ENCODE measurements at regions not wholly inside any gene's neighbourhood (a gene's known extent, or its start where the extent isn't known, plus 50 kb on each side); places are given as distances from the start of the nearest gene placed in this dataset.

GRCh38 chr10:44557596-44558191, 172.8 kb upstream of the CXCL12 start:
- DNase-seq = no peak

GRCh38 chr10:44558521-44558920, 173.6 kb upstream of the CXCL12 start:
- Histone ChIP-seq H3K27ac (ENCODE audit: low read depth, low read length) (no peak overlapping the region), H4K91ac (ENCODE audit: low read depth, low read length) (no peak overlapping the region), H3K4ac (ENCODE audit: low read depth, low read length) (no peak overlapping the region), H2AK5ac (ENCODE audit: low read length) (no peak overlapping the region), H2AFZ (ENCODE audit: insufficient read depth, low read length, poor library complexity) (no peak overlapping the region), H3K4me2 (ENCODE audit: low read length) (no peak overlapping the region), H4K12ac (ENCODE audit: low read depth, low read length) (no peak overlapping the region), H3K14ac (ENCODE audit: low read length) (no peak overlapping the region), H4K8ac (ENCODE audit: low read depth, low read length) (no peak overlapping the region), H3K4me3 (ENCODE audit: low read depth, low read length) (no peak overlapping the region), H3K23ac (ENCODE audit: low read length) (no peak overlapping the region), H2BK12ac (ENCODE audit: low read length) (no peak overlapping the region), H3K79me2 (ENCODE audit: control insufficient read depth, insufficient read depth, low read length, poor library complexity) (no peaks in the 10 kb centered on the region), H2BK120ac (ENCODE audit: insufficient read depth, low read length, poor library complexity) (no peak overlapping the region), H3K27me3 (ENCODE audit: insufficient read depth, low read length) (no peaks in the 10 kb centered on the region), H2BK5ac (ENCODE audit: low read depth, low read length, poor library complexity) (no peak overlapping the region), H3K4me1 (ENCODE audit: control insufficient read depth in 1 of 2, insufficient read depth in 2 of 2, low read length in 2 of 2) (no peaks in the 10 kb centered on the region), H3K9ac (ENCODE audit: low read length) (no peak overlapping the region), H3K79me1 (ENCODE audit: low read length) (no peaks in the 10 kb centered on the region), H3K36me3 (ENCODE audit: control insufficient read depth in 1 of 2, insufficient read depth in 2 of 2, low read length in 2 of 2) (no peaks in the 10 kb centered on the region), H3K9me3 (ENCODE audit: insufficient read depth, low read depth, low read length) (no peaks in the 10 kb centered on the region), H3K18ac (ENCODE audit: low read length) (no peak overlapping the region)
- no peak for DNase-seq

More at GRCh38 chr10:44557596-44558191, 172.8 kb upstream of the CXCL12 start:
- no peak overlapping the region for H4K12ac ChIP-seq (ENCODE audit: low read depth, low read length)
- no peak overlapping the region for H3K4me3 ChIP-seq (ENCODE audit: low read depth, low read length)
- H3K79me2 ChIP-seq (ENCODE audit: control insufficient read depth, insufficient read depth, low read length, poor library complexity) = no peaks in the 10 kb centered on the region
- no peaks in the 10 kb centered on the region for H3K27me3 ChIP-seq (ENCODE audit: insufficient read depth, low read length)
- H2AK5ac ChIP-seq (ENCODE audit: low read length) = no peak overlapping the region
- no peaks in the 10 kb centered on the region for H3K9me3 ChIP-seq (ENCODE audit: insufficient read depth, low read depth, low read length)
- H3K36me3 ChIP-seq (ENCODE audit: control insufficient read depth in 1 of 2, insufficient read depth in 2 of 2, low read length in 2 of 2) = no peaks in the 10 kb centered on the region
- no peak overlapping the region for H3K23ac ChIP-seq (ENCODE audit: low read length)
- H4K8ac ChIP-seq (ENCODE audit: low read depth, low read length) = no peak overlapping the region
- H3K27ac ChIP-seq (ENCODE audit: low read depth, low read length) = no peak overlapping the region
- H2BK120ac ChIP-seq (ENCODE audit: insufficient read depth, low read length, poor library complexity) = no peak overlapping the region
- H3K4me2 ChIP-seq (ENCODE audit: low read length) = no peak overlapping the region
- WGBS (ENCODE audit: extremely low coverage, insufficient coverage, insufficient read length) = no CpG with 5 or more reads among the region's 7 CpGs
- no peak overlapping the region for H2BK12ac ChIP-seq (ENCODE audit: low read length)
- no peak overlapping the region for H3K14ac ChIP-seq (ENCODE audit: low read length)
- H2AFZ ChIP-seq (ENCODE audit: insufficient read depth, low read length, poor library complexity) = no peak overlapping the region
- H4K91ac ChIP-seq (ENCODE audit: low read depth, low read length) = no peak overlapping the region
- no peaks in the 10 kb centered on the region for H3K79me1 ChIP-seq (ENCODE audit: low read length)
- H3K9ac ChIP-seq (ENCODE audit: low read length) = no peak overlapping the region
- no peaks in the 10 kb centered on the region for H3K4me1 ChIP-seq (ENCODE audit: control insufficient read depth in 1 of 2, insufficient read depth in 2 of 2, low read length in 2 of 2)
- no peak overlapping the region for H3K4ac ChIP-seq (ENCODE audit: low read depth, low read length)
- H3K18ac ChIP-seq (ENCODE audit: low read length) = no peak overlapping the region
- H2BK5ac ChIP-seq (ENCODE audit: low read depth, low read length, poor library complexity) = no peak overlapping the region

GRCh38 chr10:44564361-44564760, 179.5 kb upstream of the CXCL12 start:
- Histone ChIP-seq H4K12ac (ENCODE audit: low read depth, low read length) (no peak overlapping the region), H3K36me3 (ENCODE audit: control insufficient read depth in 1 of 2, insufficient read depth in 2 of 2, low read length in 2 of 2) (no peaks in the 10 kb centered on the region), H3K23ac (ENCODE audit: low read length) (no peak overlapping the region), H2BK12ac (ENCODE audit: low read length) (no peak overlapping the region), H3K18ac (ENCODE audit: low read length) (no peak overlapping the region), H3K14ac (ENCODE audit: low read length) (no peak overlapping the region), H2BK120ac (ENCODE audit: insufficient read depth, low read length, poor library complexity) (no peak overlapping the region), H3K4me3 (ENCODE audit: low read depth, low read length) (no peak overlapping the region), H3K4ac (ENCODE audit: low read depth, low read length) (no peak overlapping the region), H3K4me1 (ENCODE audit: control insufficient read depth in 1 of 2, insufficient read depth in 2 of 2, low read length in 2 of 2) (no peaks in the 10 kb centered on the region), H2AK5ac (ENCODE audit: low read length) (no peak overlapping the region), H4K91ac (ENCODE audit: low read depth, low read length) (no peak overlapping the region), H3K27ac (ENCODE audit: low read depth, low read length) (no peak overlapping the region), H3K9me3 (ENCODE audit: insufficient read depth, low read depth, low read length) (no peaks in the 10 kb centered on the region), H2BK5ac (ENCODE audit: low read depth, low read length, poor library complexity) (no peak overlapping the region), H3K79me2 (ENCODE audit: control insufficient read depth, insufficient read depth, low read length, poor library complexity) (no peaks in the 10 kb centered on the region), H4K8ac (ENCODE audit: low read depth, low read length) (no peak overlapping the region), H3K9ac (ENCODE audit: low read length) (no peak overlapping the region), H3K4me2 (ENCODE audit: low read length) (no peak overlapping the region), H3K27me3 (ENCODE audit: insufficient read depth, low read length) (no peaks in the 10 kb centered on the region), H2AFZ (ENCODE audit: insufficient read depth, low read length, poor library complexity) (no peak overlapping the region), H3K79me1 (ENCODE audit: low read length) (no peaks in the 10 kb centered on the region)
- no peak for DNase-seq
- no CpG with 5 or more reads among the region's 1 CpG for WGBS (ENCODE audit: extremely low coverage, insufficient coverage, insufficient read length)

GRCh38 chr10:44564790-44565189, 179.9 kb upstream of the CXCL12 start:
- Histone ChIP-seq H4K12ac (ENCODE audit: low read depth, low read length) (no peak overlapping the region), H3K79me1 (ENCODE audit: low read length) (no peaks in the 10 kb centered on the region), H3K27ac (ENCODE audit: low read depth, low read length) (no peak overlapping the region)

More at GRCh38 chr10:44564790-44565189, 179.9 kb upstream of the CXCL12 start:
- DNase-seq = no peak
- Histone ChIP-seq H3K4ac (ENCODE audit: low read depth, low read length) (no peak overlapping the region), H2AK5ac (ENCODE audit: low read length) (no peak overlapping the region), H2BK5ac (ENCODE audit: low read depth, low read length, poor library complexity) (no peak overlapping the region), H3K79me2 (ENCODE audit: control insufficient read depth, insufficient read depth, low read length, poor library complexity) (no peaks in the 10 kb centered on the region), H2AFZ (ENCODE audit: insufficient read depth, low read length, poor library complexity) (no peak overlapping the region), H3K4me1 (ENCODE audit: control insufficient read depth in 1 of 2, insufficient read depth in 2 of 2, low read length in 2 of 2) (no peaks in the 10 kb centered on the region), H3K36me3 (ENCODE audit: control insufficient read depth in 1 of 2, insufficient read depth in 2 of 2, low read length in 2 of 2) (no peaks in the 10 kb centered on the region), H4K8ac (ENCODE audit: low read depth, low read length) (no peak overlapping the region), H3K9me3 (ENCODE audit: insufficient read depth, low read depth, low read length) (no peaks in the 10 kb centered on the region), H4K91ac (ENCODE audit: low read depth, low read length) (no peak overlapping the region), H3K9ac (ENCODE audit: low read length) (no peak overlapping the region), H3K14ac (ENCODE audit: low read length) (no peak overlapping the region), H3K4me3 (ENCODE audit: low read depth, low read length) (no peak overlapping the region), H3K4me2 (ENCODE audit: low read length) (no peak overlapping the region), H2BK12ac (ENCODE audit: low read length) (no peak overlapping the region), H3K23ac (ENCODE audit: low read length) (no peak overlapping the region), H3K27me3 (ENCODE audit: insufficient read depth, low read length) (no peaks in the 10 kb centered on the region), H3K18ac (ENCODE audit: low read length) (no peak overlapping the region), H2BK120ac (ENCODE audit: insufficient read depth, low read length, poor library complexity) (no peak overlapping the region)
- WGBS (ENCODE audit: extremely low coverage, insufficient coverage, insufficient read length) = no CpG with 5 or more reads among the region's 3 CpGs

All from trophoblast cell (in vitro differentiated cells and primary cell).